Activated T-cell treated with anti-CD3 and anti-CD28 coated beads for 48 hours (primary cell): ENCODE measurements at regions not wholly inside any gene's neighbourhood (a gene's known extent, or its start where the extent isn't known, plus 50 kb on each side); places are given as distances from the start of the nearest gene placed in this dataset.
"Not testable (repeated sequence)": the region's sequence is repeated elsewhere in the genome, so short reads cannot be mapped to it uniquely, and the experiment has no call there.

Experiments used
- DNase-seq: peaks from one replicate; pipeline ENCODE4 v3.0.0-alpha.2; 2020; ENCODE audit warnings: low read depth

- DNase-seq, result no peak
Observed at GRCh38 chr4:184950117-184950830, 68.0 kb upstream of the HELT start.

- DNase-seq, result no peak
Observed at GRCh38 chr4:184950926-184951325, 67.4 kb upstream of the HELT start.

DNA sequence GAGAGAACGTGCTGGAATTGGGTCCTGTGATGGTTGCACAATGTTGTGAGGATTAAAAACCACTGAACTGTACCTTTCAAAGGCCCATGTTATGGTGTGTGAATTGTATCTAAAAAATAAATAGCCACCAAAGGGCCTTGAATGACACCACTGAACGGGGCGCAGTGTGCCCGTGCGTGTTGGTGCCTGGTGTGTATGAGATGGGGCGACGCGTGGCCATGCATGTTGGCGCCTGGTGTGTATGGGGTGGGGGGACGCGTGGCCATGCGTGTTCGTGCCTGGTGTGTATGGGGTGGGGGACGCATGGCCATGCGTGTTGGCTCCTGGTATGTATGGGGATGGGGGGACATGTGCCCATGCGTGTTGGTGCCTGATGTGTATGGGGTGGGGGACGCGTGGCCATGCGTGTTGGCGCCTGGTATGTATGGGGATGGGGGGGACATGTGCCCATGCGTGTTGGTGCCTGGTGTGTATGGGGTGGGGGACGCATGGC is 66.6 kb upstream of the HELT start:
- DNase-seq, result no peak

- DNase-seq, result no peak
Observed at GRCh38 chr4:184952522-184952921, 65.8 kb upstream of the HELT start.

DNA sequence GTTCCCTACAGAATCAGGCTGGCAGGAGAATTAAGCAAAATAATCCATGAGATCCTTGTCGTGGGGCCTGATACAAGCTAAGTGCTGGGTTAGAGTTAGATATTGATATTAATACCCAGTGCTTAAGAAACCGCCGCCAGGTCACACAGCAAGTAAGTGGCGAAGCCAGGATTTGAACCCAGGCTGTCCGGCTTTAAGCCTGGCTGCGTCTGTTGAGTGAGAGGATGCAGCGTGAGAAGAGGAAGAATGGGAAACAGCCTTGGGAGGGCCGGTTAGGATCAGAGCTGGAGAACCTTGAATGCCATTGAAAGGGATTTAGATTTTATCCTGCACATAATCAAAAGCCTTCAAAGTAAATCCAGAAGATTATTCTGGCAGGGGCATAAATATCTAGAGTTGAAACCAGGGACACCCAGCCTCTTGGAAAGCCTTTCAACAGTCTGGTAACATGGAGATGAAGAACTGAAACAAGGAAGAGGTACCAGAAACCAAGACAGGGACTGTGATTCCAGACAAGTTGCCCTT is 64.8 kb upstream of the HELT start:
- no peak for DNase-seq

GRCh38 chr4:184953971-184954370 is 64.3 kb upstream of the HELT start:
- DNase-seq, result no peak

DNA sequence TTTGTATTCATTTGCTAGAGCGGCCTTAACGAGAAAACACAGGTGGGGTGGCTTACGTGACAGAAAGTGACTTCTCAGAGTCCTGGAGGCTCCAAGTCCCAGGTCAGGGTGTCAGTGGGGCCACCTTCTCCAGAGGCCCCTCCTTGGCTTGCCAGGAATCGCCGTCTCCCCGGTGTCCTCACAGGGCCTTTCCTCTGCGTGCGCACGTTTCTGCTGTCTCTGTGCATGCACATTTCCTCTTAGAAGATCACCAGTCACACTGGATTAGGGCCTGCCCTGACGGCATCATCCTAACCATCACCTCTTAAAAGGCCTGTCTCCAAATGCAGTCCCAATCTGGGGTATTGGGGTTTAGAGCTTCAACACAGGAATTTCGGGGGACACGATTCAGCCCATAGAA is 63.8 kb upstream of the HELT start:
- DNase-seq, result no peak

- DNase-seq, result no peak
Observed at GRCh38 chr4:184955116-184955515, 63.2 kb upstream of the HELT start.

- no peak for DNase-seq
Observed at GRCh38 chr4:184955636-184956035, 62.7 kb upstream of the HELT start.

GRCh38 chr4:184957446-184958115 is 60.7 kb upstream of the HELT start:
- no peak for DNase-seq

DNA sequence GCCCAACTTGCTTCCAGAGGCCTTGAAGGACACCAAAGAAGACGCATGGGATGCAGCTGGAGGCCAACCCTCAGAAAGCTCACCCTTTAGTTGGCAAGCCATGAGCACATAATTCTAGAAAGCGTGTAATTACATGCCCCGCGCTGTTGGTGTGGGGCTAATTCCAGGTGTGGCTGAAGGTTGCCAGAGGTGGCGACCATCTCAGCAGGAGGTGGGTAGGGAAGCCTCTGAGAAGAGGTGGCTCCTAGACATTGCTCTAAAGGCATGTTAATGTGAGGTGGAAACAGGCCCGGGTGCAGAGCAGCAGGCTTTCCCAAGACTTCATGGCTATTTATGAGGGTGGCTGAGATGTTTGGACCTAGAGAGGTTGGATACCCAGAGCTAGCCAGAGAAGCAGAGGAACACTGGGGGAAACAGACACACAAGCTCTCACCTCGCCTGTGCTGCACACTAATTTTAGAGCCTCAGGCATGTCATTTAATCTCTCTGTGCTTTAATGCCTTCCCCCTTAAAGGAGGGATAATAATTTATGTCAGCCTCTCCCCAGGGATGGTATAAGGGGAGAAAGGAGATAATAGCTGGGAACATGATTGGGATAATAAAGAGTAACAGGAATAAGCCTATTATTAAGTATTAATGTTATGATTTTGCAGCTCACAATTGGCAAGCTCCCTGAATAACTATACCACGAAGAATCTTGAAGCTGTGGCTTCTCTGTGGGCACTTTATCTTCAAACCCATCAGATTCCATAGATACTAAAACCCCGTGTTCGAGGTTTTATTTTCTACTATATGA is 60.0 kb upstream of the HELT start:
- no peak for DNase-seq

- no peak for DNase-seq
Observed at GRCh38 chr4:184958923-184959210, 59.4 kb upstream of the HELT start.

DNA sequence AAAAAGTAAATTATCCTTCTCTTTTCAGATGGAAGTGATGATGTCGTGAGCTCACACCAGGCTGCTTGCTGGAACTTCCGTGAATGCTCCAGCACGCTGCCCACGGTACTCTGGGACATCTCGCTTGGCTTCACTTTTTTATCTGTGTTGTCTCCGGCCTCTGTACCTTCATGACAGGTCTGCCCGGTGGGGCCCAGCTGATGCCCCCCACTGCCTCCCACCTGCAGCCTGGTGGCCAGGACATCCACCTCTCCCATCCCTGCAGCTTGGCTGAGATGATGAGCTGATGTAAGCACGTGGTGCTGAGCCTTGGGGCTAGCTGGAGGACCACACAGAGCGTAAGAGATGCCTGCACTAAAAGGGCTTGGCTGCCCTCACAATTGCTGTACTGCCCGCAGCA is 59.0 kb upstream of the HELT start:
- no peak for DNase-seq

DNA sequence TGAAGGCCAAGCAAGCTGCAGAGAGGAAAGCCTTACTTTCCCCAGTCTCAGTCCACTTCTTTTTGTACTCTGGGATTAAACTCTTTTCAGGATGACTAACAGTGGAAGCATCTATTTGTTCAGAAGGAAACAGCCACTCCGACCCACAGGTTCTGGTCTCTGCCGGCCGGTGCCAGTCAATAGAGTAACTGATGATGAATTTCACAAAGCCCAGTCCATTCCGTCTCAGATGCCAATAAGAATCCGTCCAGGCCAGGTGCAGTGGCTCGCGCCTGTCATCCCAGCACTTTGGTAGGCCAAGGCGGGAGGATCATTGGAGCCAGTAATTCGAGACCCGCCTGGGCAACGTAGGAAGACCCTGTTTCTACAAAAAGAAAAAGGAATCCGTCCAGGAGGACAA is 58.5 kb upstream of the HELT start:
- no peak for DNase-seq

GRCh38 chr4:184960505-184960971 is 57.8 kb upstream of the HELT start:
- DNase-seq, result no peak

DNA sequence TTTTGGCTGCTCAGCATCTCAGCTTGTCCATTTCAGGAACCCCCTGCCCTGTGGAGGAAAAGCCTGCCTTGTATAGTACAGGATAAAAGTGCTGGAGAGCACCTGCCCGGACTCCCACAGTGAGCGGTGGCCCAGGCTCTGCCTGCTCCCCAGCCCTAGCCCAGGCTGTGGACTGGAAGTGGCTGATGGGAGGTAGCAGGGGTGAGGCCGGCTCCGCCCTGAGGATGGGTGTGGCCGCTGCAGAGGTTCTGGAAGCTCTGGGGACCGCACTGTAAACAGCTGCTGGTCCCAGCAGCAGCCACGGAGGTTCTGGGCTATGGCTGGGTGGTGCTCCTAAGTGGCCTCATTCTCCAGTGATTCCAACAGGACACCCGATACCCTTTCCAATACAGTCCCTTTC is 56.6 kb upstream of the HELT start:
- DNase-seq, result no peak

DNA sequence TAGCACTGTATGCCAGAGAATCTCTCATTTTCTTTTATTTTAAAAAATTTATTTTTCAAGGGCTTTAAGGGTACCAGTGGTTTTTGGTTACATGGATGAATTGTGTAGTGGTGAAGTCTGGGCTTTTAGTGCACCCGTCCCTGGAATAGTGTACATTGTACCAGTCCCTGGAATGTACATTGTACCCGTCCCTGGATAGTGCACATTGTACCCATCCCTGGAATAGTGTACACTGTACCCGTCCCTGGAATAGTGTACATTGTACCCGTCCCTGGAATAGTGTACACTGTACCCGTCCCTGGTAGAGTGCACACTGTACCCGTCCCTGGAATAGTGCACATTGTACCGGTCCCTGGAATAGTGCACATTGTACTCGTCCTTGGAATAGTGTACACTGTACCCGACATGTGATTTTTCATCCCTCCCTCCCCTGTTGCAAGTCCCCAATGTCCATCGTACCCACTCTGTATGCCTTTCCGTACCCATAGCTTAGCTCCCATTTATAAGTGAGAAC is 56.1 kb upstream of the HELT start:
- DNase-seq, result no peak

DNA sequence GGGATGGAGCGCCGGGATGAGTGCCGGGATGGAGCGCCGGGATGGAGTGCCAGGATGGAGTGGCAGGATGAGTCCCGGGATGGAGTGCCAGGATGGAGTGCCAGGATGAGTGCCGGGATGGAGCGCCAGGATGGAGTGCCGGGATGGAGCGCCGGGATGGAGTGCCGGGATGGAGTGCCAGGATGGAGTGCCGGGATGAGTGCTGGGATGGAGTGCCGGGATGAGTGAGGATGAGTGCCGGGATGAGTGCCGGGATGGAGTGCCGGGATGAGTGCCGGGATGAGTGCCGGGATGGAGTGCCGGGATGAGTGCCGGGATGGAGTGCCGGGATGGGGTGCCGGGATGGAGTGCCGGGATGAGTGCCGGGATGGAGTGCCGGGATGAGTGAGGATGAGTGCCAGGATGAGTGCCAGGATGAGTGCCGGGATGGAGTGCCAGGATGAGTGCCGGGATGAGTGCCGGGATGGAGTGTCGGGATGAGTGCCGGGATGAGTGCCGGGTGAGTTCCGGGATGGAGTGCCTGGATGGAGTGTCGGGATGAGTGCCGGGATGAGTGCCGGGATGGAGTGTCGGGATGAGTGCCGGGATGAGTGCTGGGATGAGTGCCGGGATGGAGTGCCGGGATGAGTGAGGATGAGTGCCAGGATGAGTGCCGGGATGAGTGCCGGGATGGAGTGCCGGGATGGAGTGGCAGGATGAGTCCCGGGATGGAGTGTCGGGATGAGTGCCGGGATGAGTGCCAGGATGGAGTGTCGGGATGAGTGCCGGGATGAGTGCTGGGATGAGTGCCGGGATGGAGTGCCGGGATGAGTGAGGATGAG is 52.9 kb upstream of the HELT start:
- DNase-seq, result not testable (repeated sequence)

DNA sequence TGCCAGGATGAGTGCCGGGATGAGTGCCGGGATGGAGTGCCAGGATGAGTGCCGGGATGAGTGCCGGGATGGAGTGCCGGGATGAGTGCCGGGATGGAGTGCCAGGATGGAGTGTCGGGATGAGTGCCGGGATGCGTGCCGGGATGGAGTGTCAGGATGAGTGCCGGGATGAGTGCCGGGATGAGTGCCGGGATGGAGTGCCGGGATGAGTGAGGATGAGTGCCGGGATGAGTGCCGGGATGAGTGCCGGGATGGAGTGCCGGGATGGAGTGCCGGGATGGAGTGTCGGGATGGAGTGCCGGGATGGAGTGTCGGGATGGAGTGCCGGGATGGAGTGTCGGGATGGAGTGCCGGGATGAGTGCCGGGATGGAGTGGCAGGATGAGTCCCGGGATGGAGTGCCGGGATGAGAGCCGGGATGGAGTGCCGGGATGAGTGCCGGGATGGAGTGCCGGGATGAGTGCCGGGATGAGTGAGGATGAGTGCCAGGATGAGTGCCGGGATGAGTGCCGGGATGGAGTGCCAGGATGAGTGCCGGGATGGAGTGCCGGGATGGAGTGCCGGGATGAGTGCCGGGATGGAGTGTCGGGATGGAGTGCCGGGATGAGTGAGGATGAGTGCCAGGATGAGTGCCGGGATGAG is 52.1 kb upstream of the HELT start:
- peak; percentile 5 for DNase-seq

DNA sequence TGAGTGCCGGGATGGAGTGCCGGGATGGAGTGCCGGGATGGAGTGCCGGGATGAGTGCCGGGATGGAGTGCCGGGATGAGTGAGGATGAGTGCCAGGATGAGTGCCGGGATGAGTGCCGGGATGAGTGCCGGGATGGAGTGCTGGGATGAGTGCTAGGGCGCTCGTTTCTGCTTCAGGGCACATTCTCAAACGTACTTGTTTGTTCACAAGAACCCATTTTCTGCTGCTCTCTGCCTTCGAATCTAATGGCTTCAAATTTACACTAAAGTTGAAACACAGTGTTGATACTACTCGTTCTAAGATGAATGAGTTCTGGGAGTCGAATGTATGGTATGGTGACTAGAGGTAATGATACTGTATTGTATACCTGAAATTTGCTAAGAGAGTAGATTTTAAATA is 50.6 kb upstream of the HELT start:
- DNase-seq, result not testable (repeated sequence)

GRCh38 chr4:184968366-184968765 is 49.9 kb upstream of the HELT start:
- no peak for DNase-seq
